ENCODE measurements at regions not wholly inside any gene's neighbourhood (a gene's known extent, or its start where the extent isn't known, plus 50 kb on each side); places are given as distances from the start of the nearest gene placed in this dataset.
"Not testable (repeated sequence)": the region's sequence is repeated elsewhere in the genome, so short reads cannot be mapped to it uniquely, and the experiment has no call there.

GRCh38 chr7:145795132-145795531 lies 321.5 kb upstream of the CNTNAP2 start:
- DNase-seq (ENCODE audit: low read depth in 2 of 2) = no peak

GRCh38 chr7:145784809-145785780 lies 331.5 kb upstream of the CNTNAP2 start:
- DNase-seq (ENCODE audit: low read depth in 2 of 2) = no peak

- DNase-seq (ENCODE audit: low read depth in 2 of 2) = not testable (repeated sequence)
Observed at GRCh38 chr7:145781388-145781787, 335.2 kb upstream of the CNTNAP2 start.

- no peak for DNase-seq (ENCODE audit: low read depth in 2 of 2)
Observed at GRCh38 chr7:145779140-145779539, 337.5 kb upstream of the CNTNAP2 start.

GRCh38 chr7:145774777-145775176 lies 341.8 kb upstream of the CNTNAP2 start:
- no peak for DNase-seq (ENCODE audit: low read depth in 2 of 2)

- DNase-seq (ENCODE audit: low read depth in 2 of 2) = no peak
Observed at GRCh38 chr7:145753004-145753403, 363.6 kb upstream of the CNTNAP2 start.

GRCh38 chr7:145737617-145738016 lies 379.0 kb upstream of the CNTNAP2 start:
- no peak for DNase-seq (ENCODE audit: low read depth in 2 of 2)

- DNase-seq (ENCODE audit: low read depth in 2 of 2) = no peak
Observed at GRCh38 chr7:145735061-145735460, 381.5 kb upstream of the CNTNAP2 start.

- DNase-seq (ENCODE audit: low read depth in 2 of 2) = no peak
Observed at GRCh38 chr7:145732521-145732920, 384.1 kb upstream of the CNTNAP2 start.

- no peak for DNase-seq (ENCODE audit: low read depth in 2 of 2)
Observed at GRCh38 chr7:145729691-145730090, 386.9 kb upstream of the CNTNAP2 start.

- DNase-seq (ENCODE audit: low read depth in 2 of 2) = no peak
Observed at GRCh38 chr7:145718129-145718528, 398.5 kb upstream of the CNTNAP2 start.

- no peak for DNase-seq (ENCODE audit: low read depth in 2 of 2)
Observed at GRCh38 chr7:145700488-145700887, 416.1 kb upstream of the CNTNAP2 start.

- no peak for DNase-seq (ENCODE audit: low read depth in 2 of 2)
Observed at GRCh38 chr7:145698526-145699262, 417.9 kb upstream of the CNTNAP2 start.

GRCh38 chr7:145697412-145698107 lies 419.0 kb upstream of the CNTNAP2 start:
- not testable (repeated sequence) for DNase-seq (ENCODE audit: low read depth in 2 of 2)

- DNase-seq (ENCODE audit: low read depth in 2 of 2) = no peak
Observed at GRCh38 chr7:145696071-145696470, 420.5 kb upstream of the CNTNAP2 start.

GRCh38 chr7:145692237-145692950 lies 424.2 kb upstream of the CNTNAP2 start:
- no peak for DNase-seq (ENCODE audit: low read depth in 2 of 2)

- DNase-seq (ENCODE audit: low read depth in 2 of 2) = no peak
Observed at GRCh38 chr7:145691377-145691914, 425.2 kb upstream of the CNTNAP2 start.

GRCh38 chr7:145681646-145682045 lies 435.0 kb upstream of the CNTNAP2 start:
- DNase-seq (ENCODE audit: low read depth in 2 of 2) = no peak

- DNase-seq (ENCODE audit: low read depth in 2 of 2) = no peak
Observed at GRCh38 chr7:145681159-145681558, 435.4 kb upstream of the CNTNAP2 start.

- no peak for DNase-seq (ENCODE audit: low read depth in 2 of 2)
Observed at GRCh38 chr7:145665499-145666258, 450.9 kb upstream of the CNTNAP2 start.
